B cell (primary cell): ENCODE measurements at regions not wholly inside any gene's neighbourhood (a gene's known extent, or its start where the extent isn't known, plus 50 kb on each side); places are given as distances from the start of the nearest gene placed in this dataset.

ENCODE experiments used
- ATAC-seq: fragments of 200-7000 bp; cut with Tn5 transposase; one replicate; pipeline ENCODE4 v1.10.0; 2021; ENCODE audit warnings: low read depth, mild to moderate bottlenecking, moderate number of reproducible peaks, moderate library complexity
- CTCF ChIA-PET: fragments of 350-600 bp; sonication (Branson Sonifier 250); formaldehyde crosslinking; loops from one replicate; lab custom pipeline; 2021; ENCODE audit warnings: antibody characterized with exemption, inconsistent platforms; lab: Charles Lee
- POLR2A ChIA-PET: fragments of 350-600 bp; sonication (Branson Sonifier 250); formaldehyde crosslinking; loops from one replicate; lab custom pipeline; 2021; ENCODE audit warnings: antibody characterized with exemption; lab: Charles Lee
- DNase-seq: peaks from one replicate; pipeline ENCODE4 v3.0.0; 2013
- H2AFZ ChIP-seq: 2 replicates; pipeline ENCODE4 v1.6.1; 2012; ENCODE audit warnings: mild to moderate bottlenecking, low read depth, low read length; ENCODE audit not compliant: insufficient read depth, poor library complexity, severe bottlenecking
- H3K27ac ChIP-seq, 2 donors: 1 replicate in 1 of 2; 2 replicates in 1 of 2; pipeline ENCODE4 v1.5.1; 2012 to 2013; ENCODE audit warnings: low read length in 2 of 2, mild to moderate bottlenecking in 2 of 2, moderate library complexity in 1 of 2
- H3K27me3 ChIP-seq, 4 experiments: fragments of 200-600 bp in 1 of 4; sonication (generic) in 1 of 4; replicated peaks in 1 of 4; 1 replicate in 2 of 4; 2 replicates in 2 of 4; pipeline versions ENCODE4 v1.6.1 to v1.7.0; 2013 to 2016; ENCODE audit warnings: low read length in 3 of 4, mild to moderate bottlenecking in 2 of 4, mixed read lengths in 1 of 4, moderate library complexity in 1 of 4; ENCODE audit not compliant: insufficient read depth in 4 of 4, control insufficient read depth in 3 of 4; ENCODE audit errors: control extremely low read depth in 1 of 4
- H3K36me3 ChIP-seq, 2 experiments: replicated peaks in 1 of 2; 1 replicate in 1 of 2; 2 replicates in 1 of 2; pipeline versions ENCODE4 v1.6.1 to v1.7.1; 2013; ENCODE audit warnings: low read length in 1 of 2; ENCODE audit not compliant: insufficient read depth in 2 of 2, control insufficient read depth in 1 of 2; ENCODE audit errors: control extremely low read depth in 1 of 2, extremely low read depth in 1 of 2
- H3K4me1 ChIP-seq, 2 donors: fragments of 200-600 bp in 1 of 2; sonication (generic) in 1 of 2; 1 replicate in 1 of 2; 2 replicates in 1 of 2; pipeline versions ENCODE4 v1.5.1 to v1.6.1; 2013 to 2017; ENCODE audit warnings: low read length in 2 of 2; ENCODE audit not compliant: control insufficient read depth in 2 of 2, insufficient read depth in 2 of 2
- H3K4me2 ChIP-seq: replicated peaks from 2 replicates; pipeline ENCODE3; 2012; ENCODE audit warnings: mild to moderate bottlenecking, low read depth, low read length; ENCODE audit not compliant: poor library complexity, severe bottlenecking
- H3K4me3 ChIP-seq, 5 experiments: fragments of 200-600 bp in 1 of 5; sonication (generic) in 1 of 5; 1 replicate in 3 of 5; 2 replicates in 2 of 5; pipeline versions ENCODE4 v1.5.1 to v1.7.0; 2011 to 2016; ENCODE audit warnings: low read length in 4 of 5, mild to moderate bottlenecking in 4 of 5, low read depth in 2 of 5, control low read depth in 1 of 5, moderate library complexity in 1 of 5; ENCODE audit not compliant: insufficient read depth in 1 of 5; ENCODE audit errors: control extremely low read depth in 1 of 5, extremely low read depth in 1 of 5
- H3K79me2 ChIP-seq: fragments of 200-600 bp; sonication (generic); one replicate; pipeline ENCODE4 v1.6.0; 2016; ENCODE audit warnings: low read length; ENCODE audit not compliant: control insufficient read depth, insufficient read depth
- H3K9ac ChIP-seq: fragments of 200-600 bp; sonication (generic); 2 replicates; pipeline ENCODE4 v1.6.1; 2017; ENCODE audit warnings: mild to moderate bottlenecking, low read length, moderate library complexity
- H3K9me3 ChIP-seq, 3 donors: one replicate each; pipeline versions ENCODE4 v1.6.1 to v1.7.1; 2013; ENCODE audit warnings: low read length in 2 of 3; ENCODE audit not compliant: control insufficient read depth in 2 of 3, insufficient read depth in 1 of 3; ENCODE audit errors: control extremely low read depth in 1 of 3
- H4K20me1 ChIP-seq: 2 replicates; pipeline ENCODE4 v1.6.0; 2012; ENCODE audit warnings: mild to moderate bottlenecking, low read length; ENCODE audit not compliant: insufficient read depth, control insufficient read depth, poor library complexity, severe bottlenecking
- H3K27ac Mint-ChIP-seq: one replicate; pipeline ENCODE4 v1.8.0; 2021; ENCODE audit warnings: mixed read lengths
- H3K27me3 Mint-ChIP-seq: one replicate; pipeline ENCODE4 v1.8.0; 2021; ENCODE audit warnings: mixed read lengths
- H3K4me1 Mint-ChIP-seq: one replicate; pipeline ENCODE4 v1.8.0; 2021; ENCODE audit warnings: mixed read lengths
- H3K4me3 Mint-ChIP-seq: one replicate; pipeline ENCODE4 v1.8.0; 2021; ENCODE audit warnings: mixed read lengths
- H3K9me3 Mint-ChIP-seq: one replicate; pipeline ENCODE4 v1.8.0; 2022; ENCODE audit warnings: mixed read lengths; ENCODE audit not compliant: insufficient read depth
- EZH2 ChIP-seq: IDR thresholded peaks from 2 replicates; pipeline ENCODE4 v1.6.1; 2012; ENCODE audit warnings: borderline replicate concordance, low read depth, mild to moderate bottlenecking, moderate library complexity, low read length; ENCODE audit not compliant: insufficient read depth, poor library complexity, severe bottlenecking
- WGBS: methylation state at CpG from one replicate; pipeline ENCODE4 v1.1.5; 2013; ENCODE audit warnings: missing lambda C conversion rate; ENCODE audit not compliant: insufficient coverage; 5-methylcytosine and 5-hydroxymethylcytosine counted together
- intact Hi-C: fragments of 100-400 bp; cut with micrococcal nuclease; formaldehyde crosslinking; loops from one replicate; pipeline ENCODE4 v1.10.0; 2022
- TF ChIP-seq, protein P1 (sequence below): fragments of 200-600 bp; IDR thresholded peaks from one replicate; pipeline ENCODE4 v1.8.0; 2022; ENCODE audit warnings: antibody characterized with exemption, mild to moderate bottlenecking

GRCh38 chr16:13391337-13391736 lies 489.9 kb downstream of the SHISA9 start:
- Histone ChIP-seq H3K27me3 (no peaks in the 10 kb centered on the region), H3K79me2 (no peaks in the 10 kb centered on the region), H3K4me3 (no peak overlapping the region), H2AFZ (no peak overlapping the region), H3K4me2 (no peak overlapping the region), H3K9me3 (peaks cover 0 to 4% (median 1%) of the 10 kb centered on the region in 3 donors), H3K36me3 (no peaks in the 10 kb centered on the region), H3K27ac (no peak overlapping the region), H3K9ac (no peak overlapping the region), H4K20me1 (no peaks in the 10 kb centered on the region), H3K4me1 (peaks cover 25 to 28% of the 10 kb centered on the region in 2 donors)
- POLR2A ChIA-PET = no interaction called here
- CTCF ChIA-PET = no interaction called here
- Mint-ChIP-seq H3K9me3 (peaks cover 4% of the 10 kb centered on the region), H3K4me1 (peaks cover 25% of the 10 kb centered on the region), H3K4me3 (no peak overlapping the region), H3K27ac (no peak overlapping the region), H3K27me3 (no peaks in the 10 kb centered on the region)
- intact Hi-C loops = no loop called here
- DNase-seq = peak; percentile 8
- 33% methylated on average over 1 of the region's 3 CpGs for WGBS
- no peak for ATAC-seq
- TF ChIP-seq, protein P1, sequence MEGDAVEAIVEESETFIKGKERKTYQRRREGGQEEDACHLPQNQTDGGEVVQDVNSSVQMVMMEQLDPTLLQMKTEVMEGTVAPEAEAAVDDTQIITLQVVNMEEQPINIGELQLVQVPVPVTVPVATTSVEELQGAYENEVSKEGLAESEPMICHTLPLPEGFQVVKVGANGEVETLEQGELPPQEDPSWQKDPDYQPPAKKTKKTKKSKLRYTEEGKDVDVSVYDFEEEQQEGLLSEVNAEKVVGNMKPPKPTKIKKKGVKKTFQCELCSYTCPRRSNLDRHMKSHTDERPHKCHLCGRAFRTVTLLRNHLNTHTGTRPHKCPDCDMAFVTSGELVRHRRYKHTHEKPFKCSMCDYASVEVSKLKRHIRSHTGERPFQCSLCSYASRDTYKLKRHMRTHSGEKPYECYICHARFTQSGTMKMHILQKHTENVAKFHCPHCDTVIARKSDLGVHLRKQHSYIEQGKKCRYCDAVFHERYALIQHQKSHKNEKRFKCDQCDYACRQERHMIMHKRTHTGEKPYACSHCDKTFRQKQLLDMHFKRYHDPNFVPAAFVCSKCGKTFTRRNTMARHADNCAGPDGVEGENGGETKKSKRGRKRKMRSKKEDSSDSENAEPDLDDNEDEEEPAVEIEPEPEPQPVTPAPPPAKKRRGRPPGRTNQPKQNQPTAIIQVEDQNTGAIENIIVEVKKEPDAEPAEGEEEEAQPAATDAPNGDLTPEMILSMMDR = no peak
- no peak for TF ChIP-seq EZH2

DNA sequence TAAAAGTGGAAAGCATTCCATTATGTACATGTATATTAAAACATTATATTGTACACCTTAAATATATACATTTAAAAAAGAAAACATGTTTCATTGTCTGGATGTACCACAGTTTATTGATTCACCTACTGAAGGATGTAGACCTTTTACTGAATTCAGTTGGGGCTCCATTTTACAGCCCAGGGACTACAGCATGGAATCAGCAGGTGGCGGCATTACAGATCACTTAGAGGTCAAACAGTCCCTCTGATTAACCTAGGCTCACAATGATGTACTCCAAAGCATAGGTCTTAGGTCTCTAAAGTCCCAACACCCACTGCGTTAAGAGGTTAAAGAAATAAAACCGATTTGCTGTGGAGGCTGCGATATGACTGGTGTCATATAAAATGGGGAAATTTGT lies 490.9 kb downstream of the SHISA9 start:
- Histone ChIP-seq H4K20me1 (no peaks in the 10 kb centered on the region), H3K4me2 (no peak overlapping the region), H3K36me3 (no peaks in the 10 kb centered on the region), H3K79me2 (no peaks in the 10 kb centered on the region), H3K27me3 (no peaks in the 10 kb centered on the region), H3K4me1 (peaks cover 25 to 28% of the 10 kb centered on the region in 2 donors), H3K9ac (no peak overlapping the region), H3K4me3 (no peak overlapping the region), H3K9me3 (peaks cover 0 to 3% (median 0%) of the 10 kb centered on the region in 3 donors), H2AFZ (no peak overlapping the region), H3K27ac (no peak overlapping the region)
- Mint-ChIP-seq H3K4me3 (no peak overlapping the region), H3K4me1 (peaks cover 25% of the 10 kb centered on the region), H3K27ac (no peak overlapping the region), H3K27me3 (no peaks in the 10 kb centered on the region), H3K9me3 (no peaks in the 10 kb centered on the region)
- WGBS = 100% methylated on average over 1 of the region's 4 CpGs
- ChIA-PET POLR2A (no interaction called here), CTCF (no interaction called here)
- DNase-seq (no peak), ATAC-seq (no peak)
- no peak for TF ChIP-seq EZH2
- TF ChIP-seq, protein P1 = no peak
- intact Hi-C loops = no loop called here
